ENCODE measurements at regions not wholly inside any gene's neighbourhood (a gene's known extent, or its start where the extent isn't known, plus 50 kb on each side); places are given as distances from the start of the nearest gene placed in this dataset.

- peak; percentile 43 for TF ChIP-seq CHD7 (IDR thresholded peaks at IDR 0.05; ENCODE audit: insufficient replicate concordance, low read length)
- no peak for TF ChIP-seq SAP30 (IDR thresholded peaks at IDR 0.05; ENCODE audit: insufficient read depth, insufficient replicate concordance, low read length)
- TF ChIP-seq HDAC2 (IDR thresholded peaks at IDR 0.05; ENCODE audit: borderline replicate concordance in 1 of 2, low read depth in 2 of 2, low read length in 2 of 2) = peak; percentile 68 to 84; a peak in 1 of 4 replicates
Observed at GRCh38 chr17:54626146-54626703, 274.4 kb upstream of the TOM1L1 start (continued).
